Keratinocyte (primary cell): ENCODE measurements at regions not wholly inside any gene's neighbourhood (a gene's known extent, or its start where the extent isn't known, plus 50 kb on each side); places are given as distances from the start of the nearest gene placed in this dataset.

Source experiments
- DNase-seq: peaks from one replicate; pipeline ENCODE4 v3.0.0-alpha.2; 2011; ENCODE audit warnings: low read depth, missing footprints, low spot score
- FAIRE-seq: peaks from 2 replicates; lab custom pipeline; 2011; peaks lifted over from hg19 to GRCh38; lab: Jason Lieb, UNC
- H2AFZ ChIP-seq: 2 replicates; pipeline ENCODE4 v1.6.0; 2012; ENCODE audit warnings: low read length, control low read depth, inconsistent platforms; ENCODE audit not compliant: control insufficient read depth
- H3K27ac ChIP-seq: 2 replicates; pipeline ENCODE4 v1.5.1; 2011; ENCODE audit warnings: low read length; ENCODE audit not compliant: control insufficient read depth, insufficient read depth
- H3K27me3 ChIP-seq: 3 replicates; pipeline ENCODE4 v1.6.0; 2011; ENCODE audit warnings: low read length; ENCODE audit not compliant: control insufficient read depth, insufficient read depth; ENCODE audit errors: extremely low read depth
- H3K36me3 ChIP-seq, 2 experiments: 2 replicates in 1 of 2; 3 replicates in 1 of 2; pipeline ENCODE4 v1.5.1; 2011; ENCODE audit warnings: low read length in 2 of 2, mild to moderate bottlenecking in 1 of 2; ENCODE audit not compliant: control insufficient read depth in 2 of 2, insufficient read depth in 2 of 2; ENCODE audit errors: extremely low read depth in 1 of 2
- H3K4me1 ChIP-seq: 3 replicates; pipeline ENCODE4 v1.5.1; 2011; ENCODE audit warnings: low read length; ENCODE audit not compliant: control insufficient read depth, insufficient read depth; ENCODE audit errors: extremely low read depth
- H3K4me2 ChIP-seq: 3 replicates; pipeline ENCODE4 v1.6.0; 2011; ENCODE audit warnings: low read depth, low read length; ENCODE audit not compliant: control insufficient read depth, insufficient read depth; ENCODE audit errors: extremely low read depth
- H3K4me3 ChIP-seq, 3 experiments: fragments of 200-600 bp in 1 of 3; sonication (generic) in 1 of 3; 2 replicates in 2 of 3; 3 replicates in 1 of 3; pipeline ENCODE4 v1.5.1; 2011 to 2016; ENCODE audit warnings: low read length in 3 of 3, mild to moderate bottlenecking in 3 of 3, control low read depth in 2 of 3, inconsistent platforms in 1 of 3, low read depth in 1 of 3, mixed read lengths in 1 of 3, mixed run types in 1 of 3, moderate library complexity in 1 of 3; ENCODE audit not compliant: control insufficient read depth in 2 of 3, insufficient read depth in 2 of 3; ENCODE audit errors: extremely low read depth in 1 of 3
- H3K79me2 ChIP-seq: 2 replicates; pipeline ENCODE4 v1.6.0; 2012; ENCODE audit warnings: low read length; ENCODE audit not compliant: control insufficient read depth, insufficient read depth
- H3K9ac ChIP-seq: 3 replicates; pipeline ENCODE4 v1.6.0; 2011; ENCODE audit warnings: low read length; ENCODE audit not compliant: control insufficient read depth, insufficient read depth; ENCODE audit errors: extremely low read depth
- H3K9me1 ChIP-seq: 3 replicates; pipeline ENCODE4 v1.6.0; 2011; ENCODE audit warnings: low read length; ENCODE audit not compliant: control insufficient read depth, insufficient read depth; ENCODE audit errors: extremely low read depth
- H3K9me3 ChIP-seq: 2 replicates; pipeline ENCODE4 v1.5.1; 2012; ENCODE audit warnings: low read depth, low read length; ENCODE audit not compliant: control insufficient read depth
- H4K20me1 ChIP-seq: 3 replicates; pipeline ENCODE4 v1.6.0; 2011; ENCODE audit warnings: low read length; ENCODE audit not compliant: control insufficient read depth, insufficient read depth; ENCODE audit errors: extremely low read depth
- EZH2 ChIP-seq: IDR thresholded peaks from one replicate; pipeline ENCODE4 v1.6.1; 2012; ENCODE audit warnings: inconsistent platforms, mild to moderate bottlenecking, low read length, moderate library complexity
- dilution Hi-C: fragments of 300-500 bp; cut with MboI; formaldehyde crosslinking; loops from one replicate; pipeline ENCODE4 v1.7.0; 2020; ENCODE audit warnings: low sequenced_read_pairs; ENCODE audit not compliant: extremely low pct_ligation_motif_present
- TF ChIP-seq, protein P1 (sequence below), 3 experiments: IDR thresholded peaks in 1 of 3; conservative IDR thresholded peaks in 1 of 3; optimal IDR thresholded peaks in 1 of 3; 2 replicates in 2 of 3; 3 replicates in 1 of 3; pipeline versions ENCODE3 to v1.5.1; 2011; ENCODE audit warnings: low read length in 3 of 3, mild to moderate bottlenecking in 3 of 3, moderate library complexity in 2 of 3, control low read depth in 1 of 3, inconsistent platforms in 1 of 3; ENCODE audit not compliant: insufficient read depth in 2 of 3; ENCODE audit errors: extremely low read depth in 1 of 3

DNA sequence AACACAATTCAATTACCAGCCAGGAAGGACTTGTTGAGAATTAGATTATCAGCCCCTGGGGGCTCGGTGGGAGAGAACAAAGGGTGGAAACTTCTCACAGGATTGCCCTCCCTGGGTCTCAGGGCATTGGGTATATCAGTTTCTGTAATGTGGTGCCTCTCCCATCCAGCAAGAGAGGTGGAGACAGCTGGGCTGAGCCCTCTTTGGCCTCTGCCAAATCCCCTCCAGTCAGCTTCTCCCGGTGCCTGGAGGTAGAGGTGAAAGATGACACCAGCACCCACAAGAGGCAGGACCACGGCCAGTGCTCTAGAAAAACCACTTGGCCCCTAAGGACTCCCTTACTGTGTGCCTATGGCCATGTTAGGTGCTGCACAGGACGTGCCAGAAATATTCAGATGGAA is 179.7 kb downstream of the HAUS1 start:
- no peak overlapping the region for H3K9ac ChIP-seq
- H4K20me1 ChIP-seq = no peaks in the 10 kb centered on the region
- no peak for TF ChIP-seq EZH2
- TF ChIP-seq, protein P1, sequence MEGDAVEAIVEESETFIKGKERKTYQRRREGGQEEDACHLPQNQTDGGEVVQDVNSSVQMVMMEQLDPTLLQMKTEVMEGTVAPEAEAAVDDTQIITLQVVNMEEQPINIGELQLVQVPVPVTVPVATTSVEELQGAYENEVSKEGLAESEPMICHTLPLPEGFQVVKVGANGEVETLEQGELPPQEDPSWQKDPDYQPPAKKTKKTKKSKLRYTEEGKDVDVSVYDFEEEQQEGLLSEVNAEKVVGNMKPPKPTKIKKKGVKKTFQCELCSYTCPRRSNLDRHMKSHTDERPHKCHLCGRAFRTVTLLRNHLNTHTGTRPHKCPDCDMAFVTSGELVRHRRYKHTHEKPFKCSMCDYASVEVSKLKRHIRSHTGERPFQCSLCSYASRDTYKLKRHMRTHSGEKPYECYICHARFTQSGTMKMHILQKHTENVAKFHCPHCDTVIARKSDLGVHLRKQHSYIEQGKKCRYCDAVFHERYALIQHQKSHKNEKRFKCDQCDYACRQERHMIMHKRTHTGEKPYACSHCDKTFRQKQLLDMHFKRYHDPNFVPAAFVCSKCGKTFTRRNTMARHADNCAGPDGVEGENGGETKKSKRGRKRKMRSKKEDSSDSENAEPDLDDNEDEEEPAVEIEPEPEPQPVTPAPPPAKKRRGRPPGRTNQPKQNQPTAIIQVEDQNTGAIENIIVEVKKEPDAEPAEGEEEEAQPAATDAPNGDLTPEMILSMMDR (optimal IDR thresholded peaks at IDR 0.05 in 1 of 3, IDR thresholded peaks at IDR 0.05 in 1 of 3, conservative IDR thresholded peaks at IDR 0.05 in 1 of 3; ENCODE audit: extremely low read depth in 1 of 3, insufficient read depth in 2 of 3, low read length in 3 of 3) = no peak
- dilution Hi-C loops = no loop called here
- no peak overlapping the region for H3K4me3 ChIP-seq
- H3K36me3 ChIP-seq = no peaks in the 10 kb centered on the region
- no peaks in the 10 kb centered on the region for H3K27me3 ChIP-seq
- H3K4me1 ChIP-seq = no peaks in the 10 kb centered on the region
- DNase-seq (no peak), FAIRE-seq (no peak)
- H3K4me2 ChIP-seq = no peak overlapping the region
- no peak overlapping the region for H3K27ac ChIP-seq
- no peaks in the 10 kb centered on the region for H3K9me1 ChIP-seq
- no peak overlapping the region for H2AFZ ChIP-seq
- no peaks in the 10 kb centered on the region for H3K79me2 ChIP-seq
- no peaks in the 10 kb centered on the region for H3K9me3 ChIP-seq

DNA sequence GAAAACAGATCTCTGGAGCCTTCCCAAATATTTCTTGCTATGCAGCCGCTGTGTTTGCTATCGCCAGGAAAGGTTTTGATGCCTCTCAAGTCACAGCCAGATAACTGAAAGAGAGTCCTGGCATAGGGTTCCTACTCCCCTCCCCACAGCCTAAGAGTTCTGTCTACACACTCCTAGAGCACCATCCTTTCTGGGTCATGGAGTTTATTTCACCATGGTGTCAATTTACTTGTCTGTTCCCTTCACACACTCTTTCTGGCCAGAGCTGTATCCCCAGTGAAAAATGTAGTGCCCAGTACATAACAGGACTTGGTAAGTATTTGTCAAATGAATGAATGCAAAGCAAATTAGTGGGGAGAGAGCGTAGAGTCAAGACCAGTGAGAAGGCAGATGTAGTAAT is 185.3 kb downstream of the HAUS1 start:
- no peak overlapping the region for H3K27ac ChIP-seq
- H3K4me1 ChIP-seq = peaks cover 7% of the 10 kb centered on the region
- no peak for TF ChIP-seq EZH2
- TF ChIP-seq, protein P1 (optimal IDR thresholded peaks at IDR 0.05 in 1 of 3, IDR thresholded peaks at IDR 0.05 in 1 of 3, conservative IDR thresholded peaks at IDR 0.05 in 1 of 3; ENCODE audit: extremely low read depth in 1 of 3, insufficient read depth in 2 of 3, low read length in 3 of 3) = no peak
- no peaks in the 10 kb centered on the region for H3K9me3 ChIP-seq
- no peaks in the 10 kb centered on the region for H3K9me1 ChIP-seq
- H4K20me1 ChIP-seq = no peaks in the 10 kb centered on the region
- no peaks in the 10 kb centered on the region for H3K36me3 ChIP-seq
- H2AFZ ChIP-seq = no peak overlapping the region
- no peak for FAIRE-seq
- no peak overlapping the region for H3K9ac ChIP-seq
- no peak overlapping the region for H3K4me2 ChIP-seq
- dilution Hi-C loops = no loop called here
- no peak overlapping the region for H3K4me3 ChIP-seq
- H3K79me2 ChIP-seq = no peaks in the 10 kb centered on the region
- no peak for DNase-seq
- no peaks in the 10 kb centered on the region for H3K27me3 ChIP-seq
